Transverse colon (tissue), 4 donors: ENCODE measurements at regions not wholly inside any gene's neighbourhood (a gene's known extent, or its start where the extent isn't known, plus 50 kb on each side); places are given as distances from the start of the nearest gene placed in this dataset.

ENCODE experiments used
- EP300 ChIP-seq: sonication (generic); formaldehyde crosslinking; IDR thresholded peaks from one replicate; pipeline ENCODE4 v1.6.1; 2017; ENCODE audit warnings: antibody characterized with exemption, low read depth
- POLR2A ChIP-seq: fragments of 450-650 bp; IDR thresholded peaks from one replicate; pipeline ENCODE4 v1.6.1; 2016; ENCODE audit warnings: antibody characterized with exemption, mild to moderate bottlenecking, moderate library complexity
- POLR2AphosphoS5 ChIP-seq, 3 donors: sonication (generic); formaldehyde crosslinking; IDR thresholded peaks; one replicate each; pipeline ENCODE4 v1.6.1; 2016; ENCODE audit warnings: antibody characterized with exemption in 3 of 3
- TF ChIP-seq, protein P1 (sequence below), 5 experiments: fragments of 200-600 bp in 3 of 5; fragments of 450-650 bp in 2 of 5; sonication (generic) in 3 of 5; IDR thresholded peaks; 1 replicate in 2 of 5; 2 replicates in 3 of 5; pipeline ENCODE4 v1.5.1; 2016 to 2017; ENCODE audit warnings: antibody characterized with exemption in 5 of 5, inconsistent platforms in 3 of 5, mild to moderate bottlenecking in 2 of 5, moderate library complexity in 1 of 5

DNA sequence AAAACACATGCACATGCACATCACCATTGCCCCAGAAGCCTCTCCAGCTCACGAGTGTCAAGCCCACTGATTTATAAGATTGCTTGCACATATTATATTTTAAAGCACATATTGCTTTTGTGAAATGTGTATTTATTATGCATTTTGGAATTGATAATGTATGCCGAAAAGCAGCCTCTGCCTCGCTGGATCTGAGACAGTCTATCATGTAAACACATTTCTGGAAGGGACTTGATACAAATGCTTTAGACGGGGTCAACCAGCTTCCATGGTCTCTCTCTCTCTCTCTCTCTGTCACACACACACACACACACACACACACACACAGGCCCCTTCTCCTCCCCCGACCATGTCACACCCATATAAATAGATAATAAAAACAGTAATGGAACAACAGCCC is 203.8 kb downstream of the TUBA3C start:
- TF ChIP-seq, protein P1, sequence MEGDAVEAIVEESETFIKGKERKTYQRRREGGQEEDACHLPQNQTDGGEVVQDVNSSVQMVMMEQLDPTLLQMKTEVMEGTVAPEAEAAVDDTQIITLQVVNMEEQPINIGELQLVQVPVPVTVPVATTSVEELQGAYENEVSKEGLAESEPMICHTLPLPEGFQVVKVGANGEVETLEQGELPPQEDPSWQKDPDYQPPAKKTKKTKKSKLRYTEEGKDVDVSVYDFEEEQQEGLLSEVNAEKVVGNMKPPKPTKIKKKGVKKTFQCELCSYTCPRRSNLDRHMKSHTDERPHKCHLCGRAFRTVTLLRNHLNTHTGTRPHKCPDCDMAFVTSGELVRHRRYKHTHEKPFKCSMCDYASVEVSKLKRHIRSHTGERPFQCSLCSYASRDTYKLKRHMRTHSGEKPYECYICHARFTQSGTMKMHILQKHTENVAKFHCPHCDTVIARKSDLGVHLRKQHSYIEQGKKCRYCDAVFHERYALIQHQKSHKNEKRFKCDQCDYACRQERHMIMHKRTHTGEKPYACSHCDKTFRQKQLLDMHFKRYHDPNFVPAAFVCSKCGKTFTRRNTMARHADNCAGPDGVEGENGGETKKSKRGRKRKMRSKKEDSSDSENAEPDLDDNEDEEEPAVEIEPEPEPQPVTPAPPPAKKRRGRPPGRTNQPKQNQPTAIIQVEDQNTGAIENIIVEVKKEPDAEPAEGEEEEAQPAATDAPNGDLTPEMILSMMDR (IDR thresholded peaks at IDR 0.05), result no peak
- TF ChIP-seq POLR2A (no peak), POLR2AphosphoS5 (IDR thresholded peaks at IDR 0.05) (no peak), EP300 (no peak)
